GM21825 (cell line): ENCODE measurements at regions not wholly inside any gene's neighbourhood (a gene's known extent, or its start where the extent isn't known, plus 50 kb on each side); places are given as distances from the start of the nearest gene placed in this dataset.
A peak's percentile ranks its signal among the peaks of the same experiment; 100 is the strongest.

ENCODE experiments used
- ATAC-seq: cut with Tn5 transposase; IDR thresholded peaks from one replicate; pipeline ENCODE4 v1.9.1; 2021; ENCODE audit warnings: mild to moderate bottlenecking, moderate library complexity; ENCODE audit not compliant: unreplicated experiment

GRCh38 chr5:124444147-124444775 lies 302.2 kb downstream of the ZNF608 start:
- ATAC-seq: peak; percentile 100

DNA sequence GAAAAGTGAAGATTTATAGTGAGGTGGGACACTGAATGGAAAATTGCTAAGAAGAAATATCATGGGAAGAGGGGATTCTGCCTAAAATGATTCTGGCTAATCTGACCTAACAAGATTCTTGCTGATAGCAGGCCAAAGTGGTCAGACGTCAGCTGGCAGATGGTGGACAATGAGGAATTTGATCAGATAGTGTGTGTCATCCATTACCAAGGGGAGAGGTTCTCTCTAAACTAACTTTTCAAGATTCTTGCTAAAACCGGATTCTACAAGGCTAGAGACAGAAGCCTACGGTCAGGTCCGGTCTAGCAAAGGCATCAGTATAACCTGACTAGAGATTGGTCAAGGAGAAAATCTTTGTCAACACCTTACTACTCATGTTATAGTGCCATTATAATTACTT lies 306.0 kb downstream of the ZNF608 start:
- ATAC-seq: no peak

DNA sequence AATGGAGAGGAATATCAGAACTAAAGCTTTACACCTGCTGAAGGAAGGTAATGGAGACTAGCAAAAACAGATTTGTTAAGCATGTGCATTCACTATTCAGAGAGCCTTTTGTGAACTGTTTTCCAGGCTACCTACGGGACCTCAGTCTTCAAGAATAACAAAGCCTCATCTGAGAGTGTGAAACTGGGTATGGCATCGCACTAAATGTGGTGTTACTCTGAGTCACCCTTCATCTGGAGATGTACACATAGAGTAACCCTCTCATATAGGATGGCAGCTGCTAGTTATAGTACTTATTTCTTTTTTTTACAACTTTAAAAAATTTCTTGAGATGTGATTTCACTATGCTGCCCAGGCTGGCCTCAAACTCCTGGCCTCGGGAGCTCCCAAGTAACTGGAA lies 306.8 kb downstream of the ZNF608 start:
- no peak for ATAC-seq

- no peak for ATAC-seq
These were observed 307.5 kb downstream of the ZNF608 start for GRCh38 chr5:124438903-124439281.

DNA sequence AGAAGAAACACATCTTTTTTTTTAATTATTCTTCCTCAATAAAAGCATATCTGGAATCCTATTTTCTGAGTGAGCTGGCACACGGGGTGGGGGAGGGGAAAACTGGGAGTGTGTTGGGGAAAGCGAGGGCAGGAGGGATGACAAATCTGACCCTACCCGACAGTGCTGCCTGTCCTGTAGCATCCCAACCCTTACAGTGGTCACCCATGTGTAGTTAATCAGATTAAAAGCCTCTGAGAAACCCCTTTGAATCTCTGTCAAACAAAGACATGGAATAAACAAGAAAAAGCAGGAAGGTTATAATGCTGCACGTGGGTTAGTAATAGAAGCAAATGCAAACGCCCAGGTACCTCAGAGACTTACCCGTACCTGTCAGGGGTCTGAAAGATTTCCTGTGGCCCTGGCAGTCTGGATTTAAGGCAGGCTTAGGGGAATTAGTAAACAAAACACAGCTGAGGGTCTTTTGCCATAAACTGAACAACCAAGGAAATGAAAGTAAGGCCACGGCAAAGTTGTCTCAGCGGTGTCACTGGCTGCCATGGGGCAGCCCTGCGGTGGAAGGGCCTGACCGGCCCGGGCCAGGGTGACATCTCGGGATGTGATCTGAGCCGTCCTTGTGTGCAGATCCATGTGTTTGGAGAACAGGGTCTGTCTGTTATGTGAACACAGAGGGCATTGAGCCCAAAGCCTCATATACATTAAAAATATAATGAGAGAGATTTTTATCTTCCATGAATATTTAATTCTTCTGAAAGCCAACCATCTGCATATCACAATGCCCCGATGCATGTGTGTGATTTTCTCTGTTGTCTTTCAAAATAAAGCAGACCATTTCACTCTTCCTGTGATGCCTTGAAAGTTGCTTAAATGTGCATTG lies 308.2 kb downstream of the ZNF608 start:
- no peak for ATAC-seq

- no peak for ATAC-seq
These were observed 310.1 kb downstream of the ZNF608 start for GRCh38 chr5:124436294-124436693.

GRCh38 chr5:124433170-124433569 lies 313.3 kb downstream of the ZNF608 start:
- no peak for ATAC-seq

DNA sequence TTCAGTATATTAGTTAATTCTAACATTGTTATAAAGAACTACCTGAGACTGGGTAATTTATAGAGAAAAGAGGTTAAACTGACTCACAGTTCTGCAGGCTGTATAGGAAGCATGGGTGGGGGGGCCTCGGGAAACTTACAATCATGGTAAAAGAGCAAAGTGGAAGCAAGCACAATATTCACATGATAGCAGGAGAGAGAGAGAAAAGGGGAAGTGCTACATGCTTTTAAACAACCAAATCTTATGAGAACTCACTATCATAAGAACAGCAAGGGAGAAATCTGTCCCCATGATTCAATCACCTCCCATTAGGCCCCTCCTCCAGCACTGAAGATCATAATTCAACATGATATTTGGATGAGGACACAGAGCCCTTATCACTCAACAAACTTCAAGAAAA lies 324.9 kb downstream of the ZNF608 start:
- no peak for ATAC-seq

- no peak for ATAC-seq
These were observed 325.5 kb downstream of the ZNF608 start for GRCh38 chr5:124420952-124421351.

DNA sequence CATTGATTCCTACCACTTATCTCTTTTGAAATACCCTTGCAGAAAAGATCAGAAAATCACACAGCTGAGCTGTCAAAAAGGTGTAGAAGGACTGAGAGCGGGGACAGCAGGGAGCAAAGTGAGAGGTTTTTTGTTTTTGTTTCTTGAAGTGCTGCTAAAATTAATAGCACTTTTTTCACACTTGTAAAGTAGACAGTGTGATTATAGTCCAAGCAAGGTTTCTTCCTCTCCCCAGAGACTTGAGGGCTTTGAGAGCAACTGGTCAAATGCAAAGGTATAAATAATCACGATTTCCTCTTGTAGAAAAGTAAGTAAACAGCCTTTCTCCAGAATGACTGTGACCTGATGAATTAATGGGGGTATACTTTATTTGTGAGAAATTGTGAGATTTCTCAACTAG lies 326.9 kb downstream of the ZNF608 start:
- ATAC-seq: no peak

- no peak for ATAC-seq
These were observed 328.0 kb downstream of the ZNF608 start for GRCh38 chr5:124418390-124418789.

- ATAC-seq: no peak
These were observed 329.2 kb downstream of the ZNF608 start for GRCh38 chr5:124417196-124417595.

DNA sequence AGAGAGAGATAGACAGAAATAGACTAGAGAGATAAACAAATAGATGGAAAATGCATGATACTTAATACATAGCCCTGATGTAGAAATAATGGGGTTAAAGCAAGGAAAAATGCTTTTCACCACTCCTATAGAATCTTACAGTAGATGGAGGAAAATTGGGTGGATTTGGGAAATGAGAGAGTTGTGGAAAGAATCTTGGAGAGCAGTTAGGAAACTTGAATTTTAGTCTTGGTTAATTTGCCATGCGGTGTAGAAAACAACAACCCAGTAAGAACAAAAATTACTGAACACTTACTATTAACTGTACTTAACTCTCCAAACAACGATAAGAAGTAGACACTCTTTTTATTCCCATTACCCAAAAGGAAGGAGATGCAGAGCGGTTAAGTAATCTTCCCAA lies 329.8 kb downstream of the ZNF608 start:
- ATAC-seq: no peak

- no peak for ATAC-seq
These were observed 331.5 kb downstream of the ZNF608 start for GRCh38 chr5:124414973-124415372.

DNA sequence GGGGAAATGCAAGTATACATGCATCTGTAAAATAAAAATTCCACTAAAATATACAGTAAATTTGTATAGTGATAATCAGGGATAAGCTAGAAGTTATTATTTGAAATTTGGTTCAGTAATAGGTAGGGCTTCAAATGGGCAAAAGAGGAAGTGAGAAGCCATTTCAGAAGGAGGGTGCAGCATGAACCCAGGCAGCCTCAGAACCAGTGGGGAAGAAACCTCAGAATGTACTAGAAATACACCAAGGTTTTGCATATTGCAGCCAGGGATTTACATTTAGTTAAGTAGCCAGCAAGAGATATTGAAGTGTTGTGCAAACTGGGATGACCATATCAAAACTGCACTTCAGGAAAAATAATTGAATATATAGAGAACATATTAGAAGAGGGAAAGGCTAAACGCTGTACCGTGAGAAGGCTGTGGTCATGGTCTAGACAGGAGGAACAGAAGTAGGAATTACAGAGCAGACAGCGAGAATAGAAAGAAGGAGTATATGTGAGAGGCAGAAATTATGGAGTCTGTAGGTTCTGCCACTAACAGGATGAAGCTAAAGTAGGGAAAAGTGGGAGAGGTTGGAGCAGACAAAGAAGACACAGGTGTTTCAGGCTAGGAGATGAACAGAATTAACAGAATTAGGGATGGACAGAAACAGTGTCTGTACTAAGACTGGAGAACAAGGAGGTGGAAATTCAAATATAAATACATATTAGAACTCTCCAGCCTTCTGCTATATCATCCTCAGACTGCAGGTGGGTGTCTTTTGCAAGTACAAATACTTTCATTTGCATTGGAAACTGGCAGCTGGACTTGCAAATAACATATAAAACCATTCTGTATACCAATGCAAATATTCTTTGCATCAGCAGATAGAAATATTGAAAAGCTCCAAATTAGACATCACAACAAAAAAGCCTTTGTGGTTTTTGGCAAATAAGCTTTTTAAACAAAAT lies 335.6 kb downstream of the ZNF608 start:
- ATAC-seq: peak; percentile 94

DNA sequence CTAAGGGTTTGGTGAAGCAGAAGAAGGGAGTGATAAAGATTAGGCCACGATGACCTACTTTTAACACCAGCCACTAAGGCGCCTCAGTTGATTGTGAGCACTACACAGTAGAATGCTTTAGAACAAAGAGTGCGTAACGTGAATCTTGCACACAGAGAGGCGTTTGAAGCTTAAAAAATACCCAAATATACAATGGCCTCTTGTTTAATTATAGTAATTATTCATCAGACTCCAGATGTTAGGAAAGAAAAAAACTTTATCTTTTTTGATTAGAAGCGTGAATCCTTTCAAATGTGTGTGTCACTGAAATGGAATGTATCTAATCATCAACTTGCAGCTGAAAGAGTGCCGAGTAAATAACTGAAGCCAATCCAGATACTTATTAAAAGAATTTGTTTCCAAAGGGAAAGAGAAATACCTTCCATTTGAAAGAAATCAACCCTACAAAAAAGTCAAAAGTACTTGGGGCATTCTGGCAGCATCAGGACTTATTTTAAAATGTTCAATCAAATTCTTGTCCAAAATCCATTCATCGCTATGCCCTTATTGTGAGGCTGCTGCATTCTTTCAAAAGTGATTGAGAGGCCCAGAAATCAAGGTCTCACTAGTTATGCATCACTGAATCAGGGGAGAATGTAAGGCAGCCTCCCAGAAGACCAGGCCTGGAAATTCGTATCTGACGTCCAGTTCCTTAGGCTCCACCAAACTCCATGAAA lies 337.5 kb downstream of the ZNF608 start:
- ATAC-seq: no peak

DNA sequence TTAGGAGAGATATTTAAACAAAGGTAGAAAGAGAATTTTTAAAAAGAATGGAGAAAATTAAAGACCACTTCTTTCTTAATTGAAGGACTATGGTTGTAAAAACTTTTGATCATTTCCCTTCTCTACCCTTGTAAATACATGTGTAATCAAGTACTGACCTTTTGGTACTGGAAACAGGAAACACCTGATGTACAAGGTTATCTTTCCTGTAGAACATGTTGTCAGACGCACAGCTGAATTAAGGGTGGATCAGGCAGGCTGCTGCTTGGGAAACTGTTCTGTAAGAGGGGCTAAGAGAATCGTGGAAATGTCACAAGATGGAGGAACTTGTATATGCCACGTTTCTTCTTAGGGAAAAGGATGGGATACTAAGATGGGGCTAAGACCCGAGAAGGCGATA lies 341.6 kb downstream of the ZNF608 start:
- ATAC-seq: no peak

- no peak for ATAC-seq
These were observed 343.2 kb downstream of the ZNF608 start for GRCh38 chr5:124403281-124403680.

DNA sequence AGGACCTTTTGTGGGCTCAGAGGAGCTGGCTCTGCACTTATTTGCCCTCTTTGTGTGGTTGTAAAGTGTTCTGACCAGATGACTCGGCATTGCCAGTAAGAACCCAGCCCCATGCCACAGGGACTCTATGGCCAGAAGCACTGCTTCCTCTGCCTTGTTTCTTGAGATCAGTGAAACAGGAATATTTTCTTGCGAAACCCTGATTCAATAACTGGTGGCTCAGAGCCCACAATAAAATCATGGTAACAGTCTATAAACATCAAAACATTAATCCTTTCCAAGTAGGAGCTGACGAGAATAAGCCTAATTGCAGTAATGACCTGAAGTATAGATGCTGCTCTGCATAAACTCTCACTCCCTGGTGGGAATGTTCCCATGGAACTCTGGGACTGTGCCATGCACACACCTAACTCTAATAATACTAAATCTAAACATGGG lies 344.3 kb downstream of the ZNF608 start:
- ATAC-seq: no peak

DNA sequence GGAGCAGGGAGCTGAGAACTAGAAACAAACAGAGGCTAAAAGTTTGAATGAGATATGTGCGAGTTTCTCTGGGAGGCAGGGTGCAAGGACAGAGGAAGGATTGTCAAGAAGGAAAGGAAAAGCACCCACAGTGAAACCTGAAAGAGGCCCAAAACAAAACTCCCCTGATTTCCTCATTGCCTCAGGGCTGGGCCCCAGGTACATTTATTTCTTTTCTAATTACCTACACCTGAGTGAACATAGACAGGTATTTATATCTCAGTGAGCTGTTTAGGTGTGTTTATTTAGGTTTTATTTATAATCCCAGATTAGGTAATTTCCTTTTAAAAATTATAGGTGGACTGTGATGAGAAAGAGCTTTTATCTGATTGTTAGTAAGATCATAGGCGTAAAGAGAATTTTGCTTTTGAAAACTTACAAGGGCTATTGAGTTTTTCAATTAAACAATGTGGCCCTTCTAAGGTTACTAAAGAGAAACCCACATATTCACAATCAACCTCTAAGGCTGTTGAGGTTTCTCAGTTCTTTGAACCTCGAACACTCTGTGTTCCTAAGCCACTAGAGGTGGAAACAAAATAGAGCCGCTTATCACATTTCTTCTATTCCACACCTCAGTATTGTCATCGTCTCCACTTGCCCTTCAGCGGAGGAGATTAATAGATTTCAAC lies 344.8 kb downstream of the ZNF608 start:
- ATAC-seq: no peak
